ENCODE measurements at regions not wholly inside any gene's neighbourhood (a gene's known extent, or its start where the extent isn't known, plus 50 kb on each side); places are given as distances from the start of the nearest gene placed in this dataset.
"Not testable (repeated sequence)": the region's sequence is repeated elsewhere in the genome, so short reads cannot be mapped to it uniquely, and the experiment has no call there.

DNA sequence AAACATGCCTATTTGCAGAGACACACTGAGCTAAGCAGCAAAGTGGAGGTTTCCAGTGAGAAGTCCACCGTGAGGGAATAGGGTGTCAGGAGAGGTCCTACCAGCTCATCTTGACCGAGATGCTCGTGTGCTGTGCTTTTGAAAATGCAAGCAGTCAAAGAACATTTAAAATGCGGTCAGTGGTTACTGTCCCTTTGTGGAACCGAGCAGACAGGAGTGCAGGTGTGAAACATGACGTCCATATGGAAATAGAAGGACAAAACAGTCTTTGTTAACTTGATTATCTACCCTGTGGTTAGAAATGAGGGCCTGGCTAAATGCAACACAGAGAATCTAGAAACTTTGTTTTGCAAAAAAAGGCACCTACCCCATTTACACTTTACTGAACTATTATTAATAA, 473.3 kb downstream of the SPATA31A6 start:
- DNase-seq: not testable (repeated sequence)

DNA sequence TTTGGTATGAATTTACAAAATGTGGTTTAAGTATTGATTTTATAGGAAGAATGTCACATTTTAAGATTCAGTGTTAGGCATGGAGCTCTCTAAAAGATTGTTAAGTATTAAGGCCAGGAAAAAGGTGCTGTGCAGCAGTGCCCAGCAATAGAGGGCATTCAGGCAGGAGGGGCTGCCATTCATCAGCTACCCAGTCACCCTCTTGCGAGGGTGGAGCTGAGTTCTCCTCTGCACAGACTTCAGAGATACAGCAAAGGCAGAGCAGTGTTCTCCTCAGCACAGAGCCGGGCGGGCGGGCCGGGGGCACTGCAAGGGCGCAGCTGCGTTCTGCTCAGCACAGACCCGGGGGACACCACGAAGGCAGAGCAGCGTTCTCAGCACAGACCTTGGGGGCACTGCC, 474.0 kb downstream of the SPATA31A6 start:
- not testable (repeated sequence) for DNase-seq

GRCh38 chr9:42697146-42697545, 513.7 kb downstream of the SPATA31A6 start:
- DNase-seq: not testable (repeated sequence)

DNA sequence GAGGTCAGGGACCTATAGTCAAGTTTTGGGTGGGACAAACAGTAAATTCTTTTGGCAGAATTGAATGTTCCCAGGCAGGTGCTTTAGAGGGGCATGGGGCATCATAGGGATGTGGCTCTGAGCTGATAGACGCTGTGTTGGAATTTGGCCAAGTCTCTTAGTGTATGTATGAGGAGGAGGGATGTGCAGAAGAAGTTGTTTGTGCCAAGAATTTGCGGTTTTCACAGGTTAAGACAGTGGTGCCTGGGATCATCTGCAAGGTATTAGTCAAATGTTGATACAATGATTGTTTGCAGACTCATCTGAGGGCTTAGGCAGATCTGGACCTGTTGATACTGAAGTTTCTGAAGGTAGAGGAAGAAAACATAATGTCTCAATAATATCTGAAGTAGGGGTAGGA, 519.4 kb downstream of the SPATA31A6 start:
- DNase-seq: not testable (repeated sequence)

GRCh38 chr9:42724841-42725835, 541.7 kb downstream of the SPATA31A6 start:
- DNase-seq: not testable (repeated sequence)

DNA sequence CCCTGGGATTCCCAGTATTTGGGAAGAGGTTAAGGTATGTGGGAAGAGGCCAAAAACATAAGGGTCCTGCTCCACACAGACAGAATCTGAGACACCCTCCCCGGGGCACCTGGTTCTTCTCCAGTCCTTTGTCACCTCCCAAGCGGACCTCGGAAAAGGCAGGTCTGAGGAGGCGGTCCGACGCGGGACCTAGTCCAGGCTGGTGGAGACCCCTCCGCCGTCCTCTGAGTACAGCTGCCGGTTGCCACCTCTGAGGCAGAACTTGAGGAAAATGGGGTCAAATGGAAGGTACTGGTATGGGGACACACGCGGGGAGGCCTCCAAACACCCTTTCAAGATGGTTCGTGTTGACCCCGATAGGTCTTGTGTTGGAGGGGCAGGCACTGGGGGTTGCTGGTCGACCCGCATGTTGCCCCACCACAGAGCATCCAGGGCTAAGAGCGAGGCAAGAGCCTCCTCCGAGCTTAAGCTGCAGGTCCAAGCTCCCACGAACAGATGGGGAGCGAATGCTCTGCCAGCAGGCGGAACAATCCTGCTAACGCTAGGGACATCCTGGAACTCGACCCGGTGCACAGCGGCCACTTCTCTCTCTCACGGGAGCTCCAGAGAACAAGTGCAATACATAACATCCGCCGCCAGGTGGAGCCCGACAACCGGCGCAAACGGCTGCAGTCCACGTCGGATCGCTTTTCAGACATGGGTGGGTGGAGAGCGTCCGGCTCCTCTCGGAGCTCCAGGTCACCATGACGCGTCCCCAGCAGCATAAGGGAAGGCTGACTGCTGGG, 559.8 kb downstream of the SPATA31A6 start:
- peak; percentile 19 to 28 (median 23) for DNase-seq

DNA sequence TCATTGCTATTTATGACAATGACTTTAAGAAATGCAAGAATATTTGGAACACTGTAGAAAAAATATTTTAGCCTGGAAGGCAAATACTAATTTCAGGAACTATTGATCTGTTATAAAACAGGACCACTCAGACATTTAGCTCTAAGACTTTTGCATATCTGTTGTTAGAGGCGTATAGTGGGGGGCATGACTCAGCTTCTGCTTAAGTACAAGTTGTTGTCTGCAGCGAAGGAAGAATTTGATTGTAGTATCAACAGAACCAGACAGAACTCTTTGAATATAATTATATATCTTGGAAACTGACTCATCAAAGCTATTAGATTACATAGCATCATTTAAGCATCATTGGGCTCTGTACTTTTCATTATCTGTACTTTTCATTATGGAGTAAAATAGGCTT, 573.8 kb downstream of the SPATA31A6 start:
- DNase-seq: not testable (repeated sequence)

DNA sequence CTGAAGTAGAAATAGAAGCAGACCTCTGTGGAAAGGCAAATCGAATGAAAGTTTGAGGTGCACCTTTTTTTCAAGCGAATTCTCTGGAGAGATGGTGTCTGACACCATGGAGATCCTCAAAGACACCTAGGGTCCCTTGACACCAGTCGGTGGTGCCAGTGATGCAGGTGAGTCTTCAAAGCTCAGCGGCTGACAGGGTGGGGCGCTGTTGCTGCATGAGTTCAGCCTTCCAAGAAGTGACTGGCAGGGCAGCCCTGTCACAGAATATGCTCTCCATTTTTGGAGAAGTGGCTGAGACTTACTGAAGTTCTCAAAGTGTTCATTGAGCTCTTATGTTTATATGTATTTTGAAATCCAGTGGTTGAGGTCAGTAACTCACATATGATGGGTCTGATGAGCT, 575.9 kb downstream of the SPATA31A6 start:
- not testable (repeated sequence) for DNase-seq

DNA sequence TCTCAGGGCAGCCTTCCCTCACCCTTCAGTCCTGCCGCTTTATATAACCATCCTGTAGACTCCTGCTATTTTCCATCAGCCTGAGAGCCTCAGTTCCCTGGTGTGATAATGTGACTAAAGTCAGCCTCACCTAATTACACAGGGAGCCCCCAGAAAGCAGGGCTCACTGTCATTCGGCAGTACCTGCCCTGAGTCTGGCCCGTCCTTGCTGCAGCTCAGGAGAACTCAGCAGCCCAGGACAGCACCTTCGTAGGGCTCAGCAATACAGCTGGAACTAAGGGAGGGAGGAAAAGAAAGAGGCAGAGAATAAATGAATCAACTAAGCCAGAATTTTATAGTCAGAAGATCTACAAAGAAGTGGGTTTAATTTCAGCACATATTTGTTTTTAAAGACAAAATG, 598.7 kb downstream of the SPATA31A6 start:
- not testable (repeated sequence) for DNase-seq

- DNase-seq: not testable (repeated sequence)
Observed at GRCh38 chr9:42792725-42793124, 609.3 kb downstream of the SPATA31A6 start.

DNA sequence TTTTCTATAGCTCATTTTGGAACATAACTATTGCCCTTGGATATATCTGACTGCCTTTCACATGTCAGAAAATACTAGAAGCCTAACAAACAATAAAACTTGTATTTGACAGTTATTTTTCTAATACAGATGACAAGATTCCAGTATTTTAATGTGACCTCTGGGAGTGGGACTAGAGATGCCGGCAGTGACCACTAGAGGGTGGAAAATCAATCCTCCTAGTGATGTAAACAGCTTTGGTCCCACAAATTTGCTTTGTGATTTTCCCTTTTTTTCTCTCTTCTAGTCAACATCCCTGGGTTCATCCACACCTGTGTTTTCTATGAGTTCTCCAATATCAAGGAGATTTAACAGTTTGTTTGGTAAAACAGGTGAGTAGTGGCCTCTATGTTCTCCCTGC, 615.1 kb downstream of the SPATA31A6 start:
- DNase-seq: not testable (repeated sequence)

DNA sequence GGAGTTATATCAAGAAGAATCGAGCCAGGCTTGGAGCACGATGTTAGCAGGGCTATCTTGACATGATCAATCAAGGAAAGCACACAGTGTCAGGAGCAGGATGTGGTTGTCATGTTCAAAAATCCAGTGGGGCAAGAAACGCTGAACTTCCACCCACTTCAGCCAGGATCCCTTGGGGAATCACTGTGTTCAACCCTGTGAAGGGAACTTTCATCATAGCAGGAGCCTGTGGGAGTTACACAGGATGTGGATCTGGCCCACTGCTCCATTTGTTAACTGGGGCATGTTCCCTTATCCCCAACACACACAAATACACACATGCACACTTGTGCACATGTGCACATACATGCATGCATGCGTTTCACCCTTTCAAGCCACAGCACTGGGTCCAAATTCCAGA, 619.3 kb downstream of the SPATA31A6 start:
- DNase-seq: not testable (repeated sequence)

GRCh38 chr9:42806674-42807073, 623.2 kb downstream of the SPATA31A6 start:
- DNase-seq: not testable (repeated sequence)

DNA sequence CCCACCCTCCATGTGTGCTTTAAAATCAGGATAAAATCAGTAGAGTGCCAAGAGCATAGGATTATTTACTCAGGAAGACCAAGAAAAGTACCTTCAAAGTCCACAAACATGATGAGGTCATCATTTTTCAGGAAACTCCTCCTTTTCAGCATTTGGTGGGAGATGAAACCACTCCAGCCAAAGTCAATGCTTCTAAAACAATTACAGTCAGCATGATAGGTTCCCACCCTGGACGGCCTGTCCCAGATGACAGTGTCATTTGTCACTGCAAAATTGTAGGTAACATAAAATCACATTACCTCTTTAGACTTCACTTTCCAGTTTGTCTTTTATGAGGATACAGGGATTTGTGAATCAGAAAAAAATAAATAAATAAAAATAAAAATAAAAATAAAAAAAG, 638.0 kb downstream of the SPATA31A6 start:
- DNase-seq: not testable (repeated sequence)

- not testable (repeated sequence) for DNase-seq
Observed at GRCh38 chr9:42848156-42848555, 664.7 kb downstream of the SPATA31A6 start.

DNA sequence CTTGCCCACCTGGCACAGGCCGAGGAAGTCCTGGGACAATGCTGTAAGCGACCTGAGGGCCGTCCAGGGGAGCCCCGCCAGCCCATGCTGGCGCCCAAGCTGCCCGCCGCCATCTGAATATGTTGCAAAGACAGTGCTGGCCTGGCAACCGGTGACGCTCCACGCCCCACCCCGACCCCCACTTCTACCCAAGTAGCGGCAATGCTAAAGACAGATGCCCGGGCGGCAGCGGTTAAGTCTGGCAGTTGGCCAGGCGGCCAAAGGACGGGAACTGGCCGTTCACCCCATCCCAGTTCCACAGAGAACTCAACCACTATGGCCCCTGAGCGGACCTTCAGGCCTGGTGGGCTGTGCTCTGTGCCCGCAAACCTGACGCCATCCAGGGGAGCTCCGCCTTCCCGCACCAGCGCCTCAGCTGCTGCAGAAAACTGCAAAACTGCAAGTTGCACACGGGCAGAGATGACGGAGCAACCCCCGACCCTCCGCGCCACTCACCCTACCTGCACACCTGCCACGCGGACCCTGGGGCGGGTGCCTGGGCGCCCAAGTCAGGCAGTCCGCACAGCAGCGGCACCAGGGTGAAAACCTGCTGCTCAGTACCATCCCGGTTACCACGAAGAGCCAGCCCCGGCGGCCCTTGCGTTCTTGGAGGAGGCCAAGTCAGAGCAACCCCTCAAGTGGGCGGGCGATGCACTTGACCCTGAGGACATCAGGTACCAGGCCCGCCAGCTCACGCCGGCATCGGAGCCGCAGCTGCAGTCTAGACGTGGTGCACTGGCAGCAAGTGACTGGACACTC, 667.6 kb downstream of the SPATA31A6 start:
- not testable (repeated sequence) for DNase-seq

GRCh38 chr9:42851701-42852100, 668.2 kb downstream of the SPATA31A6 start:
- DNase-seq: not testable (repeated sequence)

GRCh38 chr9:42852133-42852930, 668.9 kb downstream of the SPATA31A6 start:
- DNase-seq: not testable (repeated sequence)

DNA sequence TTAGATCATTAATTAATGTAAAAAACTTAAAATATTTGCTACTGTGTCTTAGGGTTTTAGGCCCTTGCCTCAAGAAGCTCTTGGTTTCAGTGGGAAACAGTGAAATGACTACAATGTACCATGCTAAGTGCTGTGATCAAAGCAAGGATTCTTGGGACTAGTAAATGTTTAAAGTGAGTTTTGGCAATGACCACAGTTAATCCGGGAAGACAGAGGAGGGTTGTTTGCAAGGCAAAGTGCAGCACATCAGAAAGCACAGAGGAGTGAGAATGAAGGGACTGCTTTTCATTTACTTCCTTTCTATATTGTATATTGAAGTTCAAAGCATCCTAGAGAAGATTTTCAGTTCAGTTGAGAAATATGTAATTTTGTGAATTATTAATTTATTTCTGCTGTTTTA, 676.7 kb downstream of the SPATA31A6 start:
- not testable (repeated sequence) for DNase-seq

GRCh38 chr9:42862465-42862864, 679.0 kb downstream of the SPATA31A6 start:
- not testable (repeated sequence) for DNase-seq
